22Rv1 (cell line): ENCODE measurements at regions not wholly inside any gene's neighbourhood (a gene's known extent, or its start where the extent isn't known, plus 50 kb on each side); places are given as distances from the start of the nearest gene placed in this dataset.

ENCODE experiments used
- H3K27ac ChIP-seq: fragments of 450-650 bp; 2 replicates; pipeline ENCODE4 v1.5.1; 2017
- ZFX ChIP-seq: fragments of 450-650 bp; IDR thresholded peaks from 2 replicates; pipeline ENCODE4 v1.6.1; 2017; ENCODE audit warnings: antibody characterized with exemption, borderline replicate concordance
- TF ChIP-seq, protein P1 (sequence below): fragments of 450-650 bp; IDR thresholded peaks from 2 replicates; pipeline ENCODE4 v1.5.1; 2017; ENCODE audit warnings: mild to moderate bottlenecking

DNA sequence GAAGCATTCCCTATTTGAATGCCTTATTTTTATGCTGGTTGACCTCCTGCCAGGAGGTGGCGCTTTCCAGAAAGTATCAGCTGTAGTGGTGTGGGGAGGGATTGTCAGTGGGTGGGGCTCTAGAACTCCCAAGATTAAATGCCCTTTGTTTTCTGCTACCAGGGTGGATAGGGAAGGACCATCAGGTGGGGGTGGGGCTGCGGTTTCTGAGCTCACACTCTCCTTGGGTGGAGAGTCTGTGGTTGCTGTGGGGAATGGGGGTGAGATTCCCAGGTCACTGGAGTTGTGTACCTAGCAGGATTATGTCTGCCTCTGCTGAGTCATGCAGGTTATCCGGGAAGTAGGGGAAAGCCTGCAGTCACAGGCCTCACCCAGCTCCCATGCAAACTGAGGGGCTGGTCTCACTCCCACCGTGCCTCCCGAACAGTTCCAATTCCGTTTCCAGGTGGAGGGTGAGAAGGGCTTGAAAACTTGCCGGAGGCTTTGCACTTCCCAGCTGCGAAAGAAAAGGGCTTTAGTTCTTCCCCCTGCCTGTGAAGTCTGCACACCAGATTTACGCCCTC, 68.3 kb downstream of the ALG10B start:
- TF ChIP-seq ZFX = no peak
- TF ChIP-seq, protein P1, sequence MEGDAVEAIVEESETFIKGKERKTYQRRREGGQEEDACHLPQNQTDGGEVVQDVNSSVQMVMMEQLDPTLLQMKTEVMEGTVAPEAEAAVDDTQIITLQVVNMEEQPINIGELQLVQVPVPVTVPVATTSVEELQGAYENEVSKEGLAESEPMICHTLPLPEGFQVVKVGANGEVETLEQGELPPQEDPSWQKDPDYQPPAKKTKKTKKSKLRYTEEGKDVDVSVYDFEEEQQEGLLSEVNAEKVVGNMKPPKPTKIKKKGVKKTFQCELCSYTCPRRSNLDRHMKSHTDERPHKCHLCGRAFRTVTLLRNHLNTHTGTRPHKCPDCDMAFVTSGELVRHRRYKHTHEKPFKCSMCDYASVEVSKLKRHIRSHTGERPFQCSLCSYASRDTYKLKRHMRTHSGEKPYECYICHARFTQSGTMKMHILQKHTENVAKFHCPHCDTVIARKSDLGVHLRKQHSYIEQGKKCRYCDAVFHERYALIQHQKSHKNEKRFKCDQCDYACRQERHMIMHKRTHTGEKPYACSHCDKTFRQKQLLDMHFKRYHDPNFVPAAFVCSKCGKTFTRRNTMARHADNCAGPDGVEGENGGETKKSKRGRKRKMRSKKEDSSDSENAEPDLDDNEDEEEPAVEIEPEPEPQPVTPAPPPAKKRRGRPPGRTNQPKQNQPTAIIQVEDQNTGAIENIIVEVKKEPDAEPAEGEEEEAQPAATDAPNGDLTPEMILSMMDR = peak; percentile 67
- no peak overlapping the region for H3K27ac ChIP-seq

DNA sequence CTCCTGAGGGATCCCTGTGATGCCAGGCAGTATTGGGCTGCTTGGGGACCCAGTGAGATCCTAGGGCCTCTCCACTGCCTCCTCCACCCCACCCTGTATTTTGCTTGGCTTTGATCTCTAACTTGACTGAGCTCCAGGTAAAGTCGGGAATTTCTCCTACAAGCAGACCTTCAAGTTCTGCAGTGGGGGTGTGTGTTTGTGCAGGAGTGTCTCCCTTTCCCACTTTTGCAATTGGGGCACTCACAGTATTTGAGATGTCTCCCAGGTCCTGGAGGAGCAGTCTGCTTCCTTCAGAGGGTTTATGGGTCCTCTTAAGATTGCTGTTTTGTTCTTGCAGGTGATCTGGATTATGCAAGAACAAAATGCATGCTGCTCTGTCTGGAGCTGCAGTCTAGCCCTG, 68.9 kb downstream of the ALG10B start:
- H3K27ac ChIP-seq = no peak overlapping the region
- TF ChIP-seq, protein P1 = no peak
- no peak for TF ChIP-seq ZFX

GRCh38 chr12:38386205-38386985, 69.8 kb downstream of the ALG10B start:
- no peak for TF ChIP-seq ZFX
- TF ChIP-seq, protein P1 = no peak
- H3K27ac ChIP-seq = no peak overlapping the region

GRCh38 chr12:38389614-38390013, 73.0 kb downstream of the ALG10B start:
- H3K27ac ChIP-seq = no peak overlapping the region
- no peak for TF ChIP-seq ZFX
- TF ChIP-seq, protein P1 = no peak

DNA sequence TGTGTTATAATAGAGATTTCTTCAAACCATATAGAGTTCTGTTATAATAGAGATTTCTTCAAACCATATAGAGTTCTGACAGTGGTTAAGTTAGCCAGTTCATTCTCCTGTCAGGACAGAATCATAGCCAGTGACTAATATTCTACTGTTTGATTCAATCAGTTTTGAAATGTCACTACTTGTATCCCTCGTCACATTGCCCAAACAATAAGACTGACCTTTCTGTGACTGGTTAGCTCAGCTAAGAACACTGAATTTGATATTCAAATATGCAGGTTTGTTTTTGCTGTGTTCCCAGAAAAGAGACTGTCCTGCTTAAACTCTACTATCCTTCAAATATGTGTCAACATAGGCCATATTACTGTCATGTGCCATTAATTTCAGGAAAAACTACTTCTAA, 74.4 kb downstream of the ALG10B start:
- no peak overlapping the region for H3K27ac ChIP-seq
- TF ChIP-seq, protein P1 = no peak
- no peak for TF ChIP-seq ZFX

GRCh38 chr12:38392554-38393144, 76.1 kb downstream of the ALG10B start:
- H3K27ac ChIP-seq = no peak overlapping the region

More at GRCh38 chr12:38392554-38393144, 76.1 kb downstream of the ALG10B start:
- TF ChIP-seq, protein P1 = no peak
- TF ChIP-seq ZFX = no peak
